RWPE2 (cell line): ENCODE measurements at regions not wholly inside any gene's neighbourhood (a gene's known extent, or its start where the extent isn't known, plus 50 kb on each side); places are given as distances from the start of the nearest gene placed in this dataset.

Source experiments
- ATAC-seq: fragments of 200-7000 bp; cut with Tn5 transposase; 3 replicates; pipeline ENCODE4 v1.9.1; 2021; ENCODE audit warnings: low read depth
- DNase-seq: peaks from one replicate; pipeline ENCODE4 v3.0.0-alpha.2; 2020; ENCODE audit warnings: low spot score
- H3K27ac ChIP-seq: fragments of 450-650 bp; 2 replicates; pipeline ENCODE4 v1.5.1; 2017; ENCODE audit warnings: mild to moderate bottlenecking; ENCODE audit not compliant: poor library complexity, severe bottlenecking
- H3K27me3 ChIP-seq: fragments of 250-450 bp; sonication (Bioruptor Pico); 2 replicates; pipeline ENCODE4 v1.5.1; 2021; ENCODE audit warnings: mild to moderate bottlenecking, moderate library complexity; ENCODE audit not compliant: insufficient read depth, poor library complexity, severe bottlenecking
- H3K36me3 ChIP-seq: fragments of 250-450 bp; sonication (Bioruptor Pico); 2 replicates; pipeline ENCODE4 v1.5.1; 2020; ENCODE audit warnings: low read depth, mild to moderate bottlenecking, moderate library complexity
- H3K4me1 ChIP-seq: fragments of 250-450 bp; sonication (Bioruptor Pico); 2 replicates; pipeline ENCODE4 v1.5.1; 2021; ENCODE audit warnings: mild to moderate bottlenecking, moderate library complexity; ENCODE audit not compliant: insufficient read depth, poor library complexity, severe bottlenecking
- H3K4me3 ChIP-seq: fragments of 250-450 bp; sonication (Bioruptor Pico); 2 replicates; pipeline ENCODE4 v1.5.1; 2021; ENCODE audit warnings: mild to moderate bottlenecking, moderate library complexity; ENCODE audit not compliant: severe bottlenecking
- H3K9me3 ChIP-seq: fragments of 250-450 bp; sonication (Bioruptor Pico); 2 replicates; pipeline ENCODE4 v1.5.1; 2021; ENCODE audit warnings: mild to moderate bottlenecking, moderate library complexity; ENCODE audit not compliant: severe bottlenecking
- CTCF ChIP-seq: fragments of 450-650 bp; IDR thresholded peaks from one replicate; pipeline ENCODE4 v1.5.1; 2017; ENCODE audit warnings: mild to moderate bottlenecking, moderate library complexity; ENCODE audit not compliant: poor library complexity, severe bottlenecking

DNA sequence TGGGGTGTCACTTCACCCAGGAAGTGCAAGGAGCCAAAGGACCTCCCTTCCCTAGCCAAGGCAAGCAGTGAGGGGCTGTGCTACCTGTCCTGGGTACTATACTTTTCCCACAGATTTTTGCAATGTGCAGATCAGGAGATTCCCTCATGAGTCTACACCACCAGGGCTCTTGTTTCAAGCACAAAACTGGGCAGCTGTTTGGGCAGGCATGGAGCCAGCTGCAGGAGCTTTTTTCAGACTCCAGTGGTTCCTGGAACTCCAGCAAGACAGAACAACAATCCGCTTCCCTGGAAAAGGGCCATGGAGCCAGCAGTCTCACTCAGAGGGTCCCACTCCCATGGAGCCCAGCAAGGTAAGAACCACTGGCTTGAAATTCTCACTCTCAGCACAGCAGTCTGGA is 1649.6 kb downstream of the LRRC4C start:
- DNase-seq (no peak), ATAC-seq (no peak)
- H3K27me3 ChIP-seq, result no peaks in the 10 kb centered on the region
- no peak for TF ChIP-seq CTCF
- H3K36me3 ChIP-seq, result no peaks in the 10 kb centered on the region
- no peaks in the 10 kb centered on the region for H3K9me3 ChIP-seq
- H3K4me3 ChIP-seq, result no peak overlapping the region
- peaks cover 15% of the 10 kb centered on the region for H3K4me1 ChIP-seq
- no peak overlapping the region for H3K27ac ChIP-seq

GRCh38 chr11:39807904-39808303 is 1651.5 kb downstream of the LRRC4C start:
- Histone ChIP-seq H3K4me1 (peaks cover 15% of the 10 kb centered on the region), H3K9me3 (no peaks in the 10 kb centered on the region), H3K4me3 (no peak overlapping the region), H3K27me3 (no peaks in the 10 kb centered on the region), H3K27ac (no peak overlapping the region), H3K36me3 (no peaks in the 10 kb centered on the region)
- no peak for ATAC-seq
- no peak for DNase-seq
- no peak for TF ChIP-seq CTCF

DNA sequence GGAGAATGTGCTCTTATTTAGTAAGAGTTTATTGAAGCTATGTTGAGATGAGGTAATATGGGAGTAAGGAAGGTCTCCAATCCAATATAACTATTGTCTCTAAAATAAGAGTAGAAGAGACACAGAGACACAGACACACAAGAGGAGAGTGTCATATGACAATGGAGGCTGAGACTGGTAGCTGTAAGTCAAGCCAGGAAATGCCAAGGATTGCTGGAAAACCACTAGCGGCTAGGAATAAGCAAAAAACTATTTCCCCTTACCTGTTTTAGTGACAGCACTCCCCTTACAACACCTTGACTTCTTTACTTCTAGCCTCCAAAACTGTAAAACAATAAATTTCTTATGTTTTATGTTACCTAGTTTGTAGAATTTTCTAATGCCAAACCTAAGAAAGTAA is 1652.8 kb downstream of the LRRC4C start:
- no peak for TF ChIP-seq CTCF
- Histone ChIP-seq H3K27ac (peak overlapping the region; percentile 44), H3K9me3 (no peaks in the 10 kb centered on the region), H3K27me3 (no peaks in the 10 kb centered on the region), H3K4me1 (peaks cover 15% of the 10 kb centered on the region), H3K4me3 (no peak overlapping the region), H3K36me3 (no peaks in the 10 kb centered on the region)
- peak; percentile 85 for ATAC-seq
- no peak for DNase-seq

DNA sequence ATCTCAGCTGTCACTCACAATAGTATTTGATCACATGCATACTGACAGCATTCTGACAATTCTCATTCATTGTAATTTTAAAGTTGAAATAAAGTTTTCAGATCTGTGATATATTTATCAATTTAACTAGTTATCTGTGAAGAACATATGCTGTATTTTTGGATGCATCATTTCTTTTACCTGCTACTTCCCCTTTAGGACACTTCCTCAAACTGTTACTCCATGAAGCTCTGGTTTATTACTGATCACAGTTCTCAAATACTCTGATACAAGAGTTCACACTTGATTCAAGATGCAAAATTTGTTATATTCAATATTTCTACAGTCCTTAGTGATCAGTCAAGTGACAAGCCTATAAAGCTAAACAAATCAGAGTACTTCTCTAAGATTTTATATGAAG is 1655.2 kb downstream of the LRRC4C start:
- TF ChIP-seq CTCF, result no peak
- H3K36me3 ChIP-seq, result no peaks in the 10 kb centered on the region
- H3K9me3 ChIP-seq, result no peaks in the 10 kb centered on the region
- peaks cover 15% of the 10 kb centered on the region for H3K4me1 ChIP-seq
- no peak overlapping the region for H3K27ac ChIP-seq
- DNase-seq, result no peak
- no peak for ATAC-seq
- H3K27me3 ChIP-seq, result no peaks in the 10 kb centered on the region
- H3K4me3 ChIP-seq, result no peak overlapping the region

DNA sequence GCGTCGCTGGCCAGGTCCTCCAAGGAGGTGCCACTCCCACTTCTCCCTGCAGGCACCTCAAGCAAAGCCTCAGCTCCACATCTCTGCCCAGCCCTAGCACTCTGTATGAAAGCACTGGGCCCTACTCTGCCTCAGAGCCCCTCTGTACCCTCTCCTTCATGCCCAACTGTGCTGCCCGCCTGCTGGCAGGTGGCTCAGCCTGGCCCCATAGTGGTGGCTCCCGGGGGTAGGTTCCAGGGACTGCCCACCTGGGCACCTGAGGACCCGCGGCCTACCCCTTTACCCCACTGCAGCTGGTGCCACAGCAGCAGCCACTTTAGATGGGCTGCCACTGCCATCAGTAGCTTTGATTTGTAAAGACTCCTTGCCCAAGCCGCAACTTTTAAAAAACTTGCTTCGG is 1672.8 kb downstream of the LRRC4C start:
- no peaks in the 10 kb centered on the region for H3K9me3 ChIP-seq
- ATAC-seq (no peak), DNase-seq (no peak)
- no peaks in the 10 kb centered on the region for H3K36me3 ChIP-seq
- H3K27ac ChIP-seq, result no peak overlapping the region
- TF ChIP-seq CTCF, result no peak
- no peak overlapping the region for H3K4me3 ChIP-seq
- H3K27me3 ChIP-seq, result peaks cover 14% of the 10 kb centered on the region
- H3K4me1 ChIP-seq, result no peaks in the 10 kb centered on the region
